Glutamatergic neuron (in vitro differentiated cells): ENCODE measurements at regions not wholly inside any gene's neighbourhood (a gene's known extent, or its start where the extent isn't known, plus 50 kb on each side); places are given as distances from the start of the nearest gene placed in this dataset.

Experiments
- DNase-seq: peaks from one replicate; pipeline ENCODE4 v3.0.0; 2022
- H3K27ac Mint-ChIP-seq: one replicate; pipeline ENCODE4 v1.8.0; 2020; ENCODE audit warnings: mild to moderate bottlenecking, mixed read lengths, inconsistent platforms; ENCODE audit not compliant: unreplicated experiment
- H3K27me3 Mint-ChIP-seq: one replicate; pipeline ENCODE4 v1.8.0; 2020; ENCODE audit warnings: mild to moderate bottlenecking, moderate library complexity, mixed read lengths, inconsistent platforms; ENCODE audit not compliant: unreplicated experiment
- H3K36me3 Mint-ChIP-seq: one replicate; pipeline ENCODE4 v1.8.0; 2020; ENCODE audit warnings: mild to moderate bottlenecking, mixed read lengths, inconsistent platforms; ENCODE audit not compliant: unreplicated experiment
- H3K4me1 Mint-ChIP-seq: one replicate; pipeline ENCODE4 v1.8.0; 2020; ENCODE audit warnings: mild to moderate bottlenecking, low read depth, mixed read lengths, inconsistent platforms; ENCODE audit not compliant: unreplicated experiment
- H3K4me3 Mint-ChIP-seq: one replicate; pipeline ENCODE4 v1.8.0; 2020; ENCODE audit warnings: mild to moderate bottlenecking, mixed read lengths, inconsistent platforms; ENCODE audit not compliant: unreplicated experiment
- H3K9me3 Mint-ChIP-seq: one replicate; pipeline ENCODE4 v1.8.0; 2020; ENCODE audit warnings: mild to moderate bottlenecking, moderate library complexity, mixed read lengths, inconsistent platforms; ENCODE audit not compliant: unreplicated experiment
- CTCF ChIP-seq: fragments of 200-600 bp; sonication (generic); IDR thresholded peaks from one replicate; pipeline ENCODE4 v1.5.0; 2021; ENCODE audit not compliant: partially characterized antibody, unreplicated experiment

- Mint-ChIP-seq H3K36me3 (no peaks in the 10 kb centered on the region), H3K27ac (no peak overlapping the region), H3K27me3 (no peaks in the 10 kb centered on the region), H3K9me3 (no peaks in the 10 kb centered on the region), H3K4me3 (no peak overlapping the region), H3K4me1 (no peaks in the 10 kb centered on the region)
- no peak for DNase-seq
- no peak for TF ChIP-seq CTCF
These were observed 352.5 kb upstream of the NBEA start for GRCh38 chr13:34589581-34589980.

GRCh38 chr13:34591129-34591528 lies 350.9 kb upstream of the NBEA start:
- no peaks in the 10 kb centered on the region for H3K4me1 Mint-ChIP-seq
- H3K27ac Mint-ChIP-seq, result no peak overlapping the region
- H3K9me3 Mint-ChIP-seq, result no peaks in the 10 kb centered on the region
- H3K4me3 Mint-ChIP-seq, result no peak overlapping the region
- H3K36me3 Mint-ChIP-seq, result no peaks in the 10 kb centered on the region
- TF ChIP-seq CTCF, result no peak
- H3K27me3 Mint-ChIP-seq, result no peaks in the 10 kb centered on the region
- DNase-seq, result no peak

- Mint-ChIP-seq H3K4me3 (no peak overlapping the region), H3K4me1 (no peaks in the 10 kb centered on the region), H3K27ac (no peak overlapping the region), H3K27me3 (no peaks in the 10 kb centered on the region), H3K9me3 (no peaks in the 10 kb centered on the region), H3K36me3 (no peaks in the 10 kb centered on the region)
- no peak for DNase-seq
- TF ChIP-seq CTCF, result no peak
These were observed 350.1 kb upstream of the NBEA start for GRCh38 chr13:34591900-34592529.

- TF ChIP-seq CTCF, result no peak
- Mint-ChIP-seq H3K4me3 (no peak overlapping the region), H3K27me3 (no peaks in the 10 kb centered on the region), H3K4me1 (no peaks in the 10 kb centered on the region), H3K9me3 (no peaks in the 10 kb centered on the region), H3K27ac (no peak overlapping the region), H3K36me3 (no peaks in the 10 kb centered on the region)
- DNase-seq, result no peak
These were observed 348.4 kb upstream of the NBEA start for GRCh38 chr13:34593658-34594057.

GRCh38 chr13:34594507-34594906 lies 347.6 kb upstream of the NBEA start:
- H3K27me3 Mint-ChIP-seq, result no peaks in the 10 kb centered on the region
- no peaks in the 10 kb centered on the region for H3K36me3 Mint-ChIP-seq
- no peak overlapping the region for H3K27ac Mint-ChIP-seq
- no peak overlapping the region for H3K4me3 Mint-ChIP-seq
- no peaks in the 10 kb centered on the region for H3K9me3 Mint-ChIP-seq
- TF ChIP-seq CTCF, result no peak
- no peaks in the 10 kb centered on the region for H3K4me1 Mint-ChIP-seq
- no peak for DNase-seq
